GM21423 (cell line): ENCODE measurements at regions not wholly inside any gene's neighbourhood (a gene's known extent, or its start where the extent isn't known, plus 50 kb on each side); places are given as distances from the start of the nearest gene placed in this dataset.

Experiments
- ATAC-seq: cut with Tn5 transposase; IDR thresholded peaks from one replicate; pipeline ENCODE4 v1.9.1; 2021; ENCODE audit warnings: mild to moderate bottlenecking, moderate library complexity; ENCODE audit not compliant: unreplicated experiment

DNA sequence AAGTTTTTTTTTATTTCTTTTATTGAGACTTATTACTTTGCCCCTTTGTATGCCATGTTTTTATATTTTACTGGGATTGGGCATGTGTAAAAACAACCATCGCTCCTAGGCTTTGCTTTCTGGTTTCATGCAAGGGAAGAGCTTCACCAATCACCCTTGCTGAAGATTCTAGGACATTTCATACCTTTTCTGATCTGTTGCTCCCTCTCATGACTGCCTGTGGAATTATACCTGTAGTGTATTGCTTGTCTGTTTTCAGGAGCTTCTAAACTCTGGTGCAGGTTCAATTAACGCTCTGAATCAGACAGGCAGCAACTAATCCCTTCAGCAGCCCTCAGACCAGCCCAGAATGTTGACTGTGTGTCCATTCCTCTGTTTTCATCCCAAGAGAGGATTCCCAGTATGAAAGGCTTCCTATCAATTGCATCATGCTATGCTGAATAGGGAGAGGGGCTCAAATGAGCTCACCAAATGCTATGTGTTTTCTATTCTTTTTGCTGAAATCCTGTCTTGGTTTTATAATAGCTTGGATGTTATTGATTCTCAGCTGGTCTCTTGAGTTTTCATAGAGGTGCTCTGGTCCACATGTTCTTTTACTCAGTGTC lies 572.9 kb upstream of the CDH6 start:
- no peak for ATAC-seq

DNA sequence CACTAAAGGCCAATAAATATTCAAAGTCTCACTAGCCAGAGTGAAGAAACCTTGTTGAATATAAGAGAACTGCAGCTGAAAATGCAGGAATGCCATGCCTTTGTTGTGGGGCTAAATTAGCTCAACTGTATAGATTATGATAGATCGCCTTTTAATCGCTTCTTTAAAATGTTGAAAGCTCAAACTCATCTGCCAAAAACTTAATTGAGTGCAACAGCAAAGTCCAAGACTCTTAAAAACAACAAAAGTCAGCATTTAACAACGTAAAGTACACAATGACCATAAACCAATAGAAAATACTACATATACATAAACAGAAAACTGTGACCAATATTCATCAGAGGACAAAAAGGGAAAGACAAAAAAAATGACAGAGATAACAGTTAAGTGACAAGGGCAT lies 585.0 kb upstream of the CDH6 start:
- ATAC-seq = no peak

DNA sequence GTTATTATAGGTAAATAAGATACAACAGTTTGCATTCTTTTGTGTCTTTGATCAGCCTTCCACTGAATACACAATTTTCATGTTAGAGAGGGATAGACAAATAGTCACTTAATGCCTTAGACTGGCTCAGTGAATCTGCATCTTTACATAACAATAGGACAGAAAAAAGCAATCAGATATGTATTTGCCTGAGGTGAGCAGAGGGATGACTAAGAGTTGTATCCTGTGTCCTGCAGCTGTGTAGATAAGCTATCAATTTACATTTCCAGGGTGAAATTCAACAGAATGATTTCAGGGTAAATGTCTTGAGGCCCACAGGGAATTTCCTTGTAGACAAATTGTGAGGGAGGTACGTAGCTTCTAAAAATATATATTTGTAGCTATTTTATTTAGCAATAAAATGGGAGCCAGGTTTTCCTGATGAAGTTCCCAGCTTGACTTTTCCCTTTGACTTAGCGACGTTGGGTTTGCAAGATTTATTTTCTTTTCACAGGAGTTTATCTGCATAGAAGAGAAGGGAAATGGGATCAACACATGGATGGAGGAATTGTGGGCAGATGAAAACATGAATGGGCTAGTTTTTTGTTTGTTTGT lies 586.1 kb upstream of the CDH6 start:
- no peak for ATAC-seq

GRCh38 chr5:30605693-30606268 lies 587.7 kb upstream of the CDH6 start:
- no peak for ATAC-seq

DNA sequence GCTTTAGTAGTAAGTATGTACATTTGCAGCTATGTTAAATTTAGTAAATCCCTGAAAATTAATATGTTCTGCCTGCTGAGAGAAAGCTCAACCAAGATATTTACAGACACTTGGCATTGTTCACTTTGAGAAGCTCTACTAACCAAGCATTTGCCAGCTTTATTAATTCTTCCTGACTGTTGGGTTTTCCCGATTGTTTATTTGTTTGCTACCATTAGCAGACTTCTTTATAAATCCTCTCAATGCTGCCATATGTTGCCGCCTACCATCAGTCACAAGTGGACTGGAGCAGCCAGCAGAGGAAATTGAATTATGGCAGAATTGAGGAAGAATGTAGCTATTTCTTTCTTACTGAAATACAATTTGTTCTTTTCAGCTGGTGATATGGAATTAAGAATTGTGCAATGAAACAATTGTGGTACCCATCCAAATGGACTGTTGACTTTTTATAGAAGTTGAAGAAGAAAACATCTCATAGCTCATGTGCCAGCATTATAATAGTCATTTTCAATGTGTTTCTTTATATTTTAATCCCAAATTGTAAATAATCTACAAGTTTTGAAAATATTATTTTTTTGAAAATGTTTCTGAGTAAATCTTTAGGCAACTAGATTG lies 588.7 kb upstream of the CDH6 start:
- no peak for ATAC-seq

DNA sequence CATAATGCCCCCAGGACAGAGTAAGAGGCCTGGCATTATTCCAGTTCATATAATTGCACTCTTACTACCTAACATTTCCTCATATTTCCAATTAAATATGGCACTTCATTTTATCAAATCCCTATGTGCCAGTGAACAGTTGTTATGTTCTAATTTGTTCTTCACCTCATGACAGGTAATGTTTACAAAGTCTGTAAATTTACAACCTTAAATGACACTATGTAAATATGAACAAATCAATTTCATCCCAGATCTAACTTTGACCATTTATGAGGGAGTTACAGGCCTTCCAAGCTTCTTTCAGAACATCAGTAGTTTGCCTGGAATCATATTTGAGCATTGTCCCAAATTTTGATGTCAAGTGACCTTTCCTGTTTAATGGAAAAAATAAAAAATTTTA lies 592.6 kb upstream of the CDH6 start:
- no peak for ATAC-seq

- ATAC-seq = no peak
Observed at GRCh38 chr5:30596495-30597064, 596.9 kb upstream of the CDH6 start.

DNA sequence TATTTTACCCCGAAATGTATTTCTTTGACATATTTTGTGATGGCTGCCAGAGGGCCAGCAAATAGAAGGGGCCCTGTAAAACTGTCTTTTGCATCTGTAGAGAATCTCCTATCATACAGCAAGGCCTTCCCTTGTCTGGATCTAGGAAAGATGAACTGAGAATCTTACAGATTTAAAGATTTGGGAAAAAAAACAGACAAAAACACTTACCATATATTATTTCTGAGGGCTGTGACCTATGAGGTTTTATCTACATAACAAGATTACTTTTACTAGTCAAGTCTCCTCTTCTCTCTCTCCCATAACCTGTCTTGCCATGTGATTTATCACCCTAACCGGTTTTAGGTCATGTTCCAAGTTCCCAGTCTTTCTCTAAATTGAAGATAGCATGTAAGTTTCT lies 599.2 kb upstream of the CDH6 start:
- no peak for ATAC-seq

DNA sequence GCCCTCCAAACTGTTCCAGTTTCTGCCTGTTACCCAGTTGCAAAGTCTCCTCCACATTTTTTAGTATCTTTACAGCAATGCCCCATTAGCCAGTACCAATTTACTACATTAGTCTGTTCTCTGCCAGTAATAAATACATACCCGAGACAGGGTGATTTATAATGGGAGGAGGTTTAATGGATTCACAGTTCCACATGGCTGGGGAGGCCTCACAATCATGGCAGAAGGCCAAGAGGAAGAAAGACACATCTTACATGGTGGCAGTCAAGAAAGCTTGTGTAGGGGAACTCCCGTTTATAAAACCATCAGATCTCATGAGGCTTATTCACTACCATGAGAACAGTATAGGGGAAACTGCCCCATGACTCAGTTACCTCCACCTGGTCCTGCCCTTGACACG lies 600.7 kb upstream of the CDH6 start:
- ATAC-seq = no peak

DNA sequence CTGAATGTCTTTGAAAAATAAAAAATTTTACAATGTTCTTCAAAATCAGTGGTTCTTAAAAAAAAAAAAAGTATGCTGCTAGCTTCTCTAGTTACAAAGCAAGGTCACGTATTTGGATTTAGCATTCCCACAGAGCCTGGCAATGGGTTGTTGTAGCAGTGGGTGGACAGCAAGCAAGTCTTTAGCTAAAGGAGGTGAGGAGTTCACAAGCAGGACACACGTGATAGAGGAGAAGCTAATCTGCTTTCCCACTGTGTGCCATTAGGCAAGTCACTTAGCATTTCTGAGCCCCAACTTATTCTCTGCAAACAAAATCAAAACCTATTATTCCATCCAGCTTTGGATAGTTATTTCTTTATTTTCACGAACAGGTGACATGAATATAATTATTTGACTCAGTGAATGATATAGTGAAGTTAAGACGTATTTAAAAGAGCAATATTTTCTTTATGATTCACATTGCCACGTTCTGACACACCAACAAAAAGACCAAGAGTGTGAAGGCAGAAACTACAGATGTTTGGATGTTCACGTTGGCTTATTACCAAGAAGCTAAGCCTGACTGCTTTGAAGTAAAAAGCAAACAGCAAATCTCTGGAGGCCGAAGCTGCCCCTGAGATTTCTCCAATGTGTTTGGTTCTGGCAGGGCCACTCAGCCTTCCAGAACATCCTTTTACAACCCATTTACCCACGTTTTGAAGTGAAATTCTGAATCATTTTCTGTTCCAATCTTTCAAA lies 612.1 kb upstream of the CDH6 start:
- no peak for ATAC-seq

- ATAC-seq = no peak
Observed at GRCh38 chr5:30574761-30575160, 618.7 kb upstream of the CDH6 start.

DNA sequence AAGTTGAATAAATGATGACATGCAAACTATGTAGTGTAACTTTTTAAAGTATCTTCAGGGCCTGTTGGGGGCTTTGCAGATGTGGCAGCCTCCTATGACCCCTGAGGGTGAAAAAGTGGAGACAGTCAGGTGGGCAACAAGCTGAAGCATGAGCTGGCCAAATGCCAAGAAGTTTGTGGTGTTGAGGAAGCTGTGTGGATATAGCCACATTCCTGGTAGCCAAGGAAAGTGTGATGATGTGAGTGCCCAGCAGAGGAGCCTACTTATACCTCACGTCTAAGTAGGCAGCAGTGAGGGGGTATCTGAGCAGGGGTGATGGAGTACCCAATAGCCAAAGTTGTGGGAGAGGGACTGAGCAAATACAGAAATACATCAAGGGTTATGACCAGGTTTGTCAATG lies 621.2 kb upstream of the CDH6 start:
- no peak for ATAC-seq

GRCh38 chr5:30561771-30562170 lies 631.7 kb upstream of the CDH6 start:
- no peak for ATAC-seq

DNA sequence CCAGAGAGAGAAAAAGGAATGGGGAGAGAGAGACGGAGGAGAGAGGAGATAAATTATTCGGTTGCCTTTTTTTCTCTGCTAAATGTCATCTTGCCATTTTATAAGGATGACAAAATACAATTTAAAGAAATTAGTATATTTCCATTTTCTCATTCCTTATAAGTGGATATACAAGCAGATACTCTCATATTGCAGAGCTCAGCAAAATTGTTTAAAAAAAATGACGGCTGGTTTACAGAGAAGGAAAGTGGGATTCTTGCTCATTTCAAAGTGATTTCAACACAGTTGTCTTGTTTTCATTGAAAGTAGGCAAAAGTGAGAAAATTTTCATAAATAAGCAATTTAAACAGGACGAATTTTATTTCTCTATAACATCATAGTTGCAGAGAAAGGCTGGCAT lies 641.9 kb upstream of the CDH6 start:
- ATAC-seq = no peak

DNA sequence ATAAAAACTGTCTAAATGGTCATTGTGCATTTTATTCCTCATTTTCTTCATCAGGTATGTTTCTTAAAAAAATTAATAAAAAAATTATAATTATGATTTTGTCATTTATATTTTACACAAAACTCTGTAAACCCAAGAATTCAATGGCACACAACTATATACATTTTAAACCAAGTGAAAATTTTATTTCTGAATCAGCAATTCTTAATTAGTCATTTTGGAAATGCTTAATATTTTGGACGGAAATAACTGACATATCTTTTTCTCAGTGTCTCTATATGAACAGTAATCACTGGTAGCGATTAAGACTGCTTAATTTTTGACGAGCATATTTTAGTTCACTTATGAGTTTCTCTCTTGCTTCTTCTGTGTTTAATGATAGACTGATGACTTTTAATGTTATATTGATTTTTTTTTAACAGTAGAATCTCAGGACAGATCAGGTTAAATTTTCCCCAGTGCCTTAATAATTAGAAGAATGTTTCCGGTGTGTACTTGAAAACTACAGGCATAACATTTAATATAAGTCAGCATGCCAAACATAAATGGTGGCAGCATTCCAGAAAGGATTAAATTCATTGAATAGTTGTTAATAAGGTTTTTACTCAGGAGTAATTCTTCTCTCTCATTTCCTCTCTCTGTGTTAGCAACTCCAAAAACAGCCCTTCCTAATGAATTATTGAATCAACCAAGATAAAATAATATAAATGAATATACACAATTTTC lies 644.7 kb upstream of the CDH6 start:
- ATAC-seq = no peak

DNA sequence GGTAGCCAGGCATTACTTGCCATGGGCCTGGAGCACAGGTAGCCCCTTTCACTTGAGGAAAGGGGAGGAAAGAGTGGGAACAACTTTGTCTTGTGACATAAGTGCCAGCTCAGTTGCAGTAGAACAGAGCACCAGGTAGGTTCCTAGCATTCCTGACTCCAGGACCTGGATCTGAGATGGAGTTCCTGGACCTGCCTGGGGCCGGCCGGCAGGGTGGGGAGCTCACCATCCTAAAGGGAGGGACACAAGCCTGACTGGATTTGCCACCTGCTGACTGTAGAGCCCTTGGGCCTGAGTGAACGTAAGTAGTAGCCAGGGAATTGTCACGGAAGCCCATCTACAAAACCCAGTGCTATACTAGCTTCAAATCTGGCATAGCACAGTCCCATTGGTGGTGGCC lies 653.3 kb upstream of the CDH6 start:
- no peak for ATAC-seq

DNA sequence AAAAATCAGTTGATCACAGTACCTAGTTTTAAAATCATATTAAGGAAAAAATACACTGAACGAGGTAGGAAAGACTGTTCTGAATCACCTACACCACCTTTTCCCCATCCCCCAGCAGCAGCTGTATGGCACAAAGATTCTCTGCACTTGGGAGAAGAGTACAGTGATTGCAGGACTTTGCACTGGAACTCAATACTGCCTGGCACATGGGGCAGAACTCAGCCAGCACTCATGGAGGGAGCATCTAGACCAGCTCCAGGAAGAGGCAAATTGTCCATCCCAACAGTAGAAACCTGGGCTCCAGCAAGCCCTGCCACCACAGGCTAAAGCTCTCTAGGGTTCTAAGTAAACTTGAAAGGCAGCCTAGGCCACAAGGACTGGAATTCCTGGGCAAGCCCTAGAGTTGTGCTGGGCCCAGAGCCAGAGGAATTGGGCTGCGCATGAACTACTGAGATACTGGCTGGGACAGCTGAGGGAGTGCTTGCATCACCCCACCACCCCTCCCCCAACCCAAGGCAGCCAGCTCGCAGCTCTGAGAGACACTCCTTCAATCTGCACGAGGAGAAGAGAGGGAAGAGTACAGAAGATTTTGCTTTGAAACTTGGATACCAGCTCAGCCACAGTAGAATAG lies 654.4 kb upstream of the CDH6 start:
- no peak for ATAC-seq

DNA sequence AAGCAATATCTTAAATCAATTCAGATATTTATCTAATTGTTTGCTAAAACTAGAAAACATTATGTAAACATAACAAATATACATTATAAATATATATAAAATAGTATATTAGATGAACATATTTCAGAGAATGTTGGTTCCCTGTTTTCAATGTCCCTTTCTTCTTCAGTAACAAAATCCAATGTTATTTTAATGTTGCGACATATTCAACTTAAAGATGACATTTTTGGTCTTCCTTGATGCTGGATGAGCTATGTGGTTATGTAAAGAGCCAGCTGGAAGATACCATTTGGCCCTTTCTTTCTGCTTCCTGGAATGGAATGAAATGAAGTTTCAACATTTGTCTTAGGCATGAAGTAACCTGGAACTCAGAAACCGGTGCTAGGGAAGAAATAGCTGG lies 668.1 kb upstream of the CDH6 start:
- no peak for ATAC-seq

- ATAC-seq = no peak
Observed at GRCh38 chr5:30524428-30524827, 669.1 kb upstream of the CDH6 start.

GRCh38 chr5:30523061-30523460 lies 670.4 kb upstream of the CDH6 start:
- ATAC-seq = no peak
